Mesodermal cell (in vitro differentiated cells): ENCODE measurements at regions not wholly inside any gene's neighbourhood (a gene's known extent, or its start where the extent isn't known, plus 50 kb on each side); places are given as distances from the start of the nearest gene placed in this dataset.

Experiments
- H3K27ac ChIP-seq: 2 replicates; pipeline ENCODE4 v1.7.0; 2013; ENCODE audit warnings: mild to moderate bottlenecking, low read depth, low read length, moderate library complexity; ENCODE audit not compliant: severe bottlenecking
- H3K36me3 ChIP-seq: 2 replicates; pipeline ENCODE4 v1.7.1; 2013; ENCODE audit warnings: mild to moderate bottlenecking, low read length, moderate library complexity; ENCODE audit not compliant: control insufficient read depth, insufficient read depth
- H3K4me1 ChIP-seq: one replicate; pipeline ENCODE4 v1.7.1; 2013; ENCODE audit warnings: mild to moderate bottlenecking, low read length; ENCODE audit not compliant: insufficient read depth, control insufficient read depth, poor library complexity, severe bottlenecking
- H3K4me3 ChIP-seq: 2 replicates; pipeline ENCODE4 v1.7.0; 2013; ENCODE audit warnings: low read length, control low read depth, mild to moderate bottlenecking; ENCODE audit not compliant: insufficient read depth, poor library complexity, severe bottlenecking; ENCODE audit errors: extremely low read depth
- H3K9me3 ChIP-seq: 2 replicates; pipeline ENCODE4 v1.7.1; 2013; ENCODE audit warnings: mild to moderate bottlenecking, low read length, moderate library complexity; ENCODE audit not compliant: control insufficient read depth
- WGBS, 2 experiments: methylation state at CpG; one replicate each; pipeline ENCODE4 v1.1.5; 2013; ENCODE audit warnings: missing lambda C conversion rate in 2 of 2; ENCODE audit not compliant: insufficient coverage in 2 of 2; 5-methylcytosine and 5-hydroxymethylcytosine counted together

DNA sequence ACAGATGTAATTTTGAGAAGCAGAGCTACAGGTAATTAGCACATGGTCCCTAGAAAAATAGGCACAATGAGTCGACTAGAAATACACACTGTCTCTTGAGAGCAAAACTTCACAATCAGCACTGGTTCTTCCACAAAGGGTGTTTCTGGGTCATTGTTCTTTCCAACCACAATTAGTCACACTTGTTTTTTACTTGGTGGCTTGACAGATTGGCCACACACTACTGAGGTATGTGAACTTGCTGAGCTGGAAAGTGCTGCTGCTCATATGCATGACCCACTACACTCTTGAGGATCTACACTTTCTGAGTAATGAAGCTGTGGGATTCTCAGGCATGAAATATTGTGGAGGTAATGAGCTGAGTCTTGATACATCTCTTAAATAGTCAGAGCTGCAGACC lies 347.7 kb downstream of the BCKDHB start:
- no peak overlapping the region for H3K4me3 ChIP-seq
- WGBS, 2 experiments: 90 to 100% methylated on average over 1 of the region's 1 CpG
- no peaks in the 10 kb centered on the region for H3K9me3 ChIP-seq
- H3K4me1 ChIP-seq: no peaks in the 10 kb centered on the region
- no peak overlapping the region for H3K27ac ChIP-seq
- no peaks in the 10 kb centered on the region for H3K36me3 ChIP-seq

DNA sequence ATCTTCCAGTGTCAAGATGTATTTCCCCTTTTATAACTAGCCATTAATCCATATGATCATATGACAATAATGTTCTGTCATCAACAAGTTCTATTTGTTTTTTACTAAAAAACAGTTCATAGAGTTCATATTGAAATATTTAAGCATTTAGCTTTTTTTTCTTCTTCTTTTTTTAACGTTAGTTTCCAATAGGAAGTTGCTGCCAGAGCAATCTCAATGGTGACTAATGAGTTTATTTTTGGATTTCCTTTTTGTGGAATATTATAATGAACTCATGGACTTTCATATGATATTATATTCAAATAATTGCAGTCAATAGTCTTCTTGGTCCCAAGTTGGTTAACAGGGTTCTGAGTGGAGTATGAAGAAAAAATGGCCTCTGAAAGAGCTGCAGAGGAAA lies 343.3 kb downstream of the BCKDHB start:
- Histone ChIP-seq H3K9me3 (peaks cover 9% of the 10 kb centered on the region), H3K27ac (no peak overlapping the region), H3K4me3 (no peak overlapping the region), H3K36me3 (no peaks in the 10 kb centered on the region), H3K4me1 (no peaks in the 10 kb centered on the region)
- no CpG with 5 or more reads among the region's 1 CpG for WGBS, 2 experiments

DNA sequence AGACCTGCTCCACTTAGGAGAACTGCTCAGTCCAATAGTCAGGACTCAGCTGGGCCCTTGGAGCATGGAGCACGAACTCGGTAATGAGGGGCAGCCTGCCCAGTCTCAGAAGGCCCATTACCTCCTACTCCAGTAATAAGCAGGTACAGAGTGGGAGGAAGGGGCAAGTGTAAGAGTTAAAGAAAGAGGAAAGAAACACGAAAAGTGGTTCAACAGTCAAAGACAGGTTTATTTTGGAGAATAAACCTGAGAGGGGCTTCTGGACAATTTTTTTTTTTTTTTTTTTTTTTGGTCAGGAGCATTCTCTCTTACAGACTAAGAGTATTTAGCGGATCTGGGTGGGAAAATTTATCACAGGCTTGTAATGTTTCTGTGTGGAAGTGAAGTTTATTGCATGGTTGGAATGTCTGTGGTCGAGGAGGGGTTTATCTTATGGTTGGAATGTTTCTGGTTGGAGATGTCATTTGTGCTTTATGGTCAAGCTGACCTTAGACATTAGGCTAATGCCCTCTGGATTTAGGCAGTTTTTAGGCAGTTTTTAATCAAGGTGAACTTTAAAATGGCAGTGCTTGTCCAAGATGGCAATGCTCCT lies 340.1 kb downstream of the BCKDHB start:
- no peak overlapping the region for H3K4me3 ChIP-seq
- no peaks in the 10 kb centered on the region for H3K36me3 ChIP-seq
- no peak overlapping the region for H3K27ac ChIP-seq
- WGBS, 2 experiments: 92% methylated on average over 2 of the region's 5 CpGs; no CpG with 5 or more reads in 1 of the 2 experiments
- H3K9me3 ChIP-seq: peaks cover 9% of the 10 kb centered on the region
- H3K4me1 ChIP-seq: no peaks in the 10 kb centered on the region

DNA sequence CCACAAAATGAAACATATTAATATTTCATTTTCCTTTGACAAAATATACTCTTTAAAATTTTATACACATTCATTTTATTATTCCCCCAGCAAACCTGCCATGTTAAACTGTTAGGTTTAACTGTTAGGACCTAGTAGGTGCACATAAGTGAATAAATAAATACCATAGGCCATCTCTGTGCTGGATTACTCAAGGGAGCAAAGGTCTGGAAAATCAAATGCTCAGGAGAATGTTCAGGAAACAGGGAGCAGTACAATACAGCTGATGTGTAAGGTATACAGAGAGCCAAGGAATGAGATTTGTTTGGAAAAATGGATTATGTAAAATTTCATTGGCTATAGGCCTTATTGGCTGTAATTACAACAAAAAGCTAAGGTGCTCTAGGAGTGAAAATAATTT lies 339.3 kb downstream of the BCKDHB start:
- H3K36me3 ChIP-seq: no peaks in the 10 kb centered on the region
- H3K4me3 ChIP-seq: no peak overlapping the region
- H3K4me1 ChIP-seq: no peaks in the 10 kb centered on the region
- peaks cover 9% of the 10 kb centered on the region for H3K9me3 ChIP-seq
- no peak overlapping the region for H3K27ac ChIP-seq

DNA sequence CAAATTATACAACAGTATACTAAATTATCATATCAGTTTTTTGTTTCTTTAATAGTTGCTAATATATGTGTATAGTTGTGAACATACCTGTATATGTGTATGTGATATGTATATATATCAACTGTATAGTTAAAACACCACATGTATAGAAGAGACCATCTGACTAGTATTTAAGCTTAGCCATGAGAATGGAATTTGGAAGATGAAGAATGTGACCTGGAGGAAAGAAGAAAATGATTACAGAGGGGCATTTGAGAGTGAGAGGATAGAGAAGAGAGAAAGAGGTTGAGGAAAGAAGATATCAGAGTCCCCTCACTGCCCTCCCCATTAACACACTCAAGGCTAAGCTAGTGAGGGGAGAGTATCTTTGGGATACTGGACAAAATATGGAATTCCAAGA lies 335.9 kb downstream of the BCKDHB start:
- Histone ChIP-seq H3K36me3 (no peaks in the 10 kb centered on the region), H3K4me1 (peaks cover 4% of the 10 kb centered on the region), H3K27ac (no peak overlapping the region), H3K4me3 (no peak overlapping the region), H3K9me3 (peaks cover 9% of the 10 kb centered on the region)

DNA sequence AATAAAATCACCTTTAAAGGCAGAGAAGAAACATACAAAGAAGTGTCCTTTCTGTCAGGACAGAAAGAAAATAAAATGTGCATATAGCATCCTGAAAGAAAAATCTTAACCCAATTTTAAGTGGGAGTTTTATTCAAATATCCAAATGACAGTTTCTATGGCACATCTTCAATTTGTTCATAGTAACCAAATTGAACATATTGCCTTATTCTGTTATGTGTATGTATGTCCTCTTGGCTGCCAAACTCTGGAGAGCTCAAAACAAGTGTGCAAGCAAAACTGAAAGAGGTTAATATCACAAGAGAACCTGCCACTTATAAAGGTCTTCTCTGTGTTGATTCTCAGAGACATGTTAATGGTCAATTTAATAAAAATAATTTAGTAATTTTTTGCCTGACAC lies 334.7 kb downstream of the BCKDHB start:
- Histone ChIP-seq H3K27ac (no peak overlapping the region), H3K36me3 (no peaks in the 10 kb centered on the region)

DNA sequence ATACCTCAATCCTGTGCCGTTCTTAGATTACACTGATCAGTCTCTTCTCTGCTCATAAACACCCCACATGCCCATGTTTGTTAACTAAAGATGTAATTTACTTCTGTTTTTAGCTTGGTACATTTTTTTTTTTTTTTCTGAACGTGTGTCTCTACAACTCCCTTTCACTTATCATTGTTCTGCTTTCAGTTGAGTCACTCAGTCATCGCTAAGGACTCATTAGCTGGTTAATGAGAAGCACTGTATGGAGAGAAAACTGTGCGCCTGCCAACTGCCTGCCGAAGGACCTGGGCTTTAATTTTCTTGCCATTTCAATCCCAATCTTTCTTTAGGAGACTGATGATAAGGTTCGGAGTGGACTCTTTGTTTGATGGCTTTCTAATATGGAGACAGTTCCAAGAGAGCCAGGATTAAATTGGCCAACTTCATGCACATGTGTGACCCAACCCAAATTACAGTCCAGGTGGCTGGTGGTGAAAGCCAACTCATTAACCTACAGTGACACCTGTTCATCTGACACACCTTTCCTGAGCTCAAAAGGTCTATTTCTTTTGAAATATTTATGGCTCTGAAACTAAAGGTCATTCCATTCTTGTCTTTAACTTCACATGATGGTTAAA lies 334.1 kb downstream of the BCKDHB start:
- WGBS, 2 experiments: 100% methylated on average over 2 of the region's 6 CpGs; no CpG with 5 or more reads in 1 of the 2 experiments
- Histone ChIP-seq H3K9me3 (no peaks in the 10 kb centered on the region), H3K27ac (no peak overlapping the region), H3K4me1 (peaks cover 4% of the 10 kb centered on the region), H3K36me3 (no peaks in the 10 kb centered on the region), H3K4me3 (no peak overlapping the region)

More for the DNA sequence above, 334.7 kb downstream of the BCKDHB start:
- Histone ChIP-seq H3K4me1 (peaks cover 4% of the 10 kb centered on the region), H3K9me3 (peaks cover 5% of the 10 kb centered on the region), H3K4me3 (no peak overlapping the region)

DNA sequence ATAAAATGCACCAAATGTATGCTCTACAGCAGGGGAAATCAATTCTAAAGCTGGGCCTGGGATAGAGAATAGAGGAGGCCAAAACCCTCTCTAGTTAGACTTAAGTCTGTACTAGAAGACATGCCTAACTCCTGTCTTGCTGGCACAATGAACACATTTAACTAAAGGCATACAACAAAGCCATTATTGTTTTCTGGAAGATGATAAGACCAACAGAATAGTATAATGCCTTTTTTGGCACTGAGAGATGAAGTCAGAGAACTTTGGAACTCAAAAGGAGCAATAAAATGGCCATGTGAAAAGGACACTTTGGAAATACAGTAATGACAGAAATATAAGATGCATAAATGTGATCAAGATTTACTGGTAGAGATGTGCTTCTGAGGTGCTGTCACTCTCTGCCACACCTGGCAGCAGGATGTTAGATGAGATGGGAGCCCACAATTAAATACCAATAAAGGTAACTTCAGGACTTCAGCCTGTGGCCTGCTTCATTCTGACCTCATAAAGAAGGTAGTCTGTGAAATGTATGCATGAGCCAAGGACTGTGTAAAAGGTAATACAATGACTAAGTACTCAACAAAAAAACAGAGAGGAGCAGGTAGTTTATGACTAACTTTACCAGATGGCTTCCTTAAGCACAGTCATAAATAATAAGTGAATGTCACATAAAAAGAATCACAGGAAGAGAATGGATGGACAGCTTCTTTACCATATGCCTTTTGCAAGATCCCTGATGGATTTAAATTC lies 333.4 kb downstream of the BCKDHB start:
- no peaks in the 10 kb centered on the region for H3K9me3 ChIP-seq
- peaks cover 4% of the 10 kb centered on the region for H3K4me1 ChIP-seq
- H3K4me3 ChIP-seq: no peak overlapping the region
- H3K27ac ChIP-seq: no peak overlapping the region
- H3K36me3 ChIP-seq: no peaks in the 10 kb centered on the region

DNA sequence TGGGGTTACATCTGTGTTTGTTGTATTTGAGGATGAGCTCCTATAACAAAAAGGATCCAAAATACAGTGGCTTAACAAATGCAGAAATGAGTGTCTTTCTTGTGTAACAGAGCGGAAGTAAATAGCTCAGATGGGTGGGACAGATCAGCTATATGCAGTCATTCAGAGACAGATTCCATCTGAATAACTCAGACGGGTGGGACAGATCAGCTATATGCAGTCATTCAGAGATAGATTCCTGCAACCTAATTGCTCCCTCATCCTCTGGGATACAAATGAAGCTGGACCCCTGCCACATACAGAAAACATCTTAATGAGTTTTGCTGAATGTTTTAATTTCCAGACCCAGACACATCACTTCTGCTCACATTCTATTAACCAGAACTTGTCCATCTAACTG lies 332.3 kb downstream of the BCKDHB start:
- 43 to 80% methylated on average over 1 to 2 of the region's 2 CpGs for WGBS, 2 experiments
- Histone ChIP-seq H3K9me3 (no peaks in the 10 kb centered on the region), H3K27ac (peak overlapping the region; percentile 17)

DNA sequence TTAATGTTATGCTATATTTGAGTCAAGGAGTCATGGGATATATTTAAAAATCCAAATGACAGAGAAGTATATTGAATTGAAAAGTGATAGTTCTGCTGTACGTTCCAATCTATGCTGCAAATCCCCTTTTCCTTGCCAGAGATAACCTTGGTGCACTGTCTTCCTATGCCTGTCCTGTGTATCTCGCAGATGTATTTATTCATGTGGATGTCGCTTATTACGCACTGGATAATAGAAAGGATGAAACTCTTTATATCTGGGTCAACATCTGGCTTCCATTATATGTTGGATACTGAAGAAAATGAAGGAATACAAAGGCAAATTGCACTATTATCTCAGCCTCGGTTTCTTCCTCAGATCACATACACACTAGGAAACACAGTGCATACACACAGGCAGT lies 331.3 kb downstream of the BCKDHB start:
- 86 to 100% methylated on average over 1 to 5 of the region's 5 CpGs for WGBS, 2 experiments
- Histone ChIP-seq H3K4me1 (peaks cover 11% of the 10 kb centered on the region), H3K36me3 (no peaks in the 10 kb centered on the region), H3K4me3 (no peak overlapping the region), H3K9me3 (no peaks in the 10 kb centered on the region), H3K27ac (no peak overlapping the region)

More for the DNA sequence above, 332.3 kb downstream of the BCKDHB start:
- Histone ChIP-seq H3K36me3 (no peaks in the 10 kb centered on the region), H3K4me3 (no peak overlapping the region), H3K4me1 (peaks cover 7% of the 10 kb centered on the region)

DNA sequence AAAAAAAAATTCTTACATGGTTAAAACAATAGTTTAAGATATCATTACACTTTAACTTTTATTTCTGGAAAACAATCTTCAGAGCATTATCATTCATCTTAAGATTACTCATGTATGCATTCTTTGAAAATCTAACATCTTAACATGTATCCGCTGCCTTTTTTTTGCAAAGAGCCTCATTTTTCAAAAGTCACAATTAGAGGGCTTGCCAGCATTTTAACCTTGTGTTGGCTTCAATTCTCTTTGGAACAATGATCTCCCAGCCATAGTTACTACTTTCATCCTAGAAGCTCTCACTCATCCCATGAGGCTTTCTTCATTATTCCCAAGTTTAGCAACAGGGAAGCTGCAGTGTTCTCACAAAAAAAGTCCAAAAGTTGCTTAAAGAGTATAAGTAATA lies 330.8 kb downstream of the BCKDHB start:
- Histone ChIP-seq H3K9me3 (no peaks in the 10 kb centered on the region), H3K27ac (no peak overlapping the region), H3K36me3 (no peaks in the 10 kb centered on the region), H3K4me1 (peaks cover 11% of the 10 kb centered on the region), H3K4me3 (no peak overlapping the region)
- 78 to 89% methylated on average over 1 of the region's 1 CpG for WGBS, 2 experiments
